ENCODE measurements at regions not wholly inside any gene's neighbourhood (a gene's known extent, or its start where the extent isn't known, plus 50 kb on each side); places are given as distances from the start of the nearest gene placed in this dataset.

GRCh38 chr16:65333283-65333682, 211.4 kb upstream of the CDH11 start:
- DNase-seq (ENCODE audit: low read depth), result peak; percentile 35
- TF ChIP-seq CTCF (IDR thresholded peaks at IDR 0.05; ENCODE audit: low read length, missing control alignments), result no peak
- H3K4me3 ChIP-seq (replicated peaks; ENCODE audit: low read depth, low read length), result no peak overlapping the region

GRCh38 chr16:65327346-65327745, 205.5 kb upstream of the CDH11 start:
- H3K4me3 ChIP-seq (replicated peaks; ENCODE audit: low read depth, low read length), result no peak overlapping the region
- no peak for DNase-seq (ENCODE audit: low read depth)
- no peak for TF ChIP-seq CTCF (IDR thresholded peaks at IDR 0.05; ENCODE audit: low read length, missing control alignments)

- TF ChIP-seq CTCF (IDR thresholded peaks at IDR 0.05; ENCODE audit: low read length, missing control alignments), result no peak
- no peak for DNase-seq (ENCODE audit: low read depth)
- H3K4me3 ChIP-seq (replicated peaks; ENCODE audit: low read depth, low read length), result no peak overlapping the region
Measured at GRCh38 chr16:65323655-65324237, 201.9 kb upstream of the CDH11 start.

GRCh38 chr16:65319621-65320231, 197.9 kb upstream of the CDH11 start:
- DNase-seq (ENCODE audit: low read depth), result no peak
- H3K4me3 ChIP-seq (replicated peaks; ENCODE audit: low read depth, low read length), result no peak overlapping the region
- no peak for TF ChIP-seq CTCF (IDR thresholded peaks at IDR 0.05; ENCODE audit: low read length, missing control alignments)

- no peak overlapping the region for H3K4me3 ChIP-seq (replicated peaks; ENCODE audit: low read depth, low read length)
- TF ChIP-seq CTCF (IDR thresholded peaks at IDR 0.05; ENCODE audit: low read length, missing control alignments), result no peak
- DNase-seq (ENCODE audit: low read depth), result no peak
Measured at GRCh38 chr16:65318590-65319257, 196.9 kb upstream of the CDH11 start.

- no peak for TF ChIP-seq CTCF (IDR thresholded peaks at IDR 0.05; ENCODE audit: low read length, missing control alignments)
- no peak for DNase-seq (ENCODE audit: low read depth)
- no peak overlapping the region for H3K4me3 ChIP-seq (replicated peaks; ENCODE audit: low read depth, low read length)
Measured at GRCh38 chr16:65318138-65318537, 196.3 kb upstream of the CDH11 start.
